CD4-positive, alpha-beta T cell (primary cell): ENCODE measurements at regions not wholly inside any gene's neighbourhood (a gene's known extent, or its start where the extent isn't known, plus 50 kb on each side); places are given as distances from the start of the nearest gene placed in this dataset.

Experiments
- ATAC-seq: fragments of 200-7000 bp; cut with Tn5 transposase; one replicate; pipeline ENCODE4 v1.10.0; 2022; ENCODE audit warnings: mild to moderate bottlenecking; ENCODE audit not compliant: poor library complexity
- CTCF ChIA-PET: fragments of 350-600 bp; sonication (Branson Sonifier 250); formaldehyde crosslinking; loops from one replicate; lab custom pipeline; 2021; ENCODE audit warnings: antibody characterized with exemption, inconsistent platforms; lab: Charles Lee
- POLR2A ChIA-PET: fragments of 350-600 bp; sonication (Branson Sonifier 250); formaldehyde crosslinking; loops from one replicate; lab custom pipeline; 2021; ENCODE audit warnings: antibody characterized with exemption, inconsistent platforms; lab: Charles Lee
- DNase-seq, 14 experiments: peaks; one replicate each; pipeline ENCODE4 v3.0.0-alpha.2; 2013 to 2020; ENCODE audit warnings: mixed read lengths in 2 of 14
- H3K27ac ChIP-seq, 2 donors: one replicate each; pipeline versions ENCODE4 v1.5.1 to v1.7.0; 2013; ENCODE audit warnings: low read length in 2 of 2, low read depth in 1 of 2, mild to moderate bottlenecking in 1 of 2
- H3K27me3 ChIP-seq, 2 experiments: 1 replicate in 1 of 2; 2 replicates in 1 of 2; pipeline versions ENCODE4 v1.6.1 to v1.7.0; 2013; ENCODE audit warnings: low read length in 2 of 2, control low read depth in 1 of 2, mild to moderate bottlenecking in 1 of 2, moderate library complexity in 1 of 2; ENCODE audit not compliant: insufficient read depth in 2 of 2, control insufficient read depth in 1 of 2
- H3K36me3 ChIP-seq: one replicate; pipeline ENCODE4 v1.6.1; 2013; ENCODE audit warnings: low read length, control low read depth; ENCODE audit not compliant: insufficient read depth
- H3K4me1 ChIP-seq: one replicate; pipeline ENCODE4 v1.6.1; 2013; ENCODE audit warnings: low read length, control low read depth; ENCODE audit not compliant: insufficient read depth
- H3K4me3 ChIP-seq: one replicate; pipeline ENCODE4 v1.5.1; 2013; ENCODE audit warnings: mild to moderate bottlenecking, low read length, moderate library complexity
- H3K9me3 ChIP-seq, 2 experiments: 1 replicate in 1 of 2; 2 replicates in 1 of 2; pipeline versions ENCODE4 v1.6.1 to v1.7.0; 2013; ENCODE audit warnings: low read length in 2 of 2, mild to moderate bottlenecking in 2 of 2, control low read depth in 1 of 2, moderate library complexity in 1 of 2; ENCODE audit not compliant: control insufficient read depth in 1 of 2, insufficient read depth in 1 of 2
- H3K27ac Mint-ChIP-seq: one replicate; pipeline ENCODE4 v1.8.0; 2020; ENCODE audit warnings: mixed read lengths
- H3K27me3 Mint-ChIP-seq: one replicate; pipeline ENCODE4 v1.8.0; 2021; ENCODE audit warnings: mixed read lengths
- H3K36me3 Mint-ChIP-seq: one replicate; pipeline ENCODE4 v1.8.0; 2021; ENCODE audit warnings: low read depth, mixed read lengths
- H3K4me1 Mint-ChIP-seq: one replicate; pipeline ENCODE4 v1.8.0; 2021; ENCODE audit warnings: low read depth, mixed read lengths
- H3K4me3 Mint-ChIP-seq: one replicate; pipeline ENCODE4 v1.8.0; 2020; ENCODE audit warnings: mild to moderate bottlenecking, mixed read lengths
- H3K9me3 Mint-ChIP-seq: one replicate; pipeline ENCODE4 v1.8.0; 2020; ENCODE audit warnings: mixed read lengths
- CTCF ChIP-seq: fragments of 200-600 bp; IDR thresholded peaks from one replicate; pipeline ENCODE4 v1.8.0; 2022; ENCODE audit warnings: antibody characterized with exemption, mild to moderate bottlenecking
- intact Hi-C, 2 experiments: fragments of 100-400 bp; cut with DNase I in 1 of 2; cut with micrococcal nuclease in 1 of 2; formaldehyde crosslinking; loops; one replicate each; pipeline versions ENCODE4 v1.15.1 to v1.9.0; 2023 to 2025; cut with DNase I, micrococcal nuclease

- Mint-ChIP-seq H3K4me1 (no peaks in the 10 kb centered on the region), H3K4me3 (no peak overlapping the region), H3K27ac (no peak overlapping the region), H3K27me3 (no peaks in the 10 kb centered on the region), H3K36me3 (no peaks in the 10 kb centered on the region), H3K9me3 (peaks cover 9% of the 10 kb centered on the region)
- ChIA-PET CTCF (no interaction called here), POLR2A (no interaction called here)
- no peak for ATAC-seq
- H3K4me3 ChIP-seq, result no peak overlapping the region
- DNase-seq, result peak in 1 of 14 experiments; percentile 4
- H3K4me1 ChIP-seq, result no peaks in the 10 kb centered on the region
- no peaks in the 10 kb centered on the region for H3K27me3 ChIP-seq
- intact Hi-C loops, result no loop called here
- no peaks in the 10 kb centered on the region for H3K36me3 ChIP-seq
- peaks cover 11 to 14% of the 10 kb centered on the region in 2 experiments for H3K9me3 ChIP-seq
- TF ChIP-seq CTCF, result no peak
- H3K27ac ChIP-seq, result no peak overlapping the region
These were observed 563.0 kb downstream of the SI start for GRCh38 chr3:164515256-164515655.

- no peaks in the 10 kb centered on the region for H3K27me3 ChIP-seq
- CTCF ChIA-PET, result no interaction called here
- H3K4me3 ChIP-seq, result no peak overlapping the region
- no peak overlapping the region for H3K27ac Mint-ChIP-seq
- POLR2A ChIA-PET, result no interaction called here
- no peaks in the 10 kb centered on the region for H3K4me1 ChIP-seq
- no peaks in the 10 kb centered on the region for H3K27me3 Mint-ChIP-seq
- no peaks in the 10 kb centered on the region for H3K36me3 Mint-ChIP-seq
- intact Hi-C loops, result no loop called here
- H3K36me3 ChIP-seq, result no peaks in the 10 kb centered on the region
- H3K4me1 Mint-ChIP-seq, result no peaks in the 10 kb centered on the region
- no peak overlapping the region for H3K4me3 Mint-ChIP-seq
- H3K9me3 ChIP-seq, result peaks cover 5 to 14% of the 10 kb centered on the region in 2 experiments
- DNase-seq (no peak), ATAC-seq (no peak)
- TF ChIP-seq CTCF, result no peak
- peaks cover 9% of the 10 kb centered on the region for H3K9me3 Mint-ChIP-seq
- no peak overlapping the region for H3K27ac ChIP-seq
These were observed 563.7 kb downstream of the SI start for GRCh38 chr3:164514576-164514975.

- intact Hi-C loops, result no loop called here
- no peaks in the 10 kb centered on the region for H3K36me3 Mint-ChIP-seq
- Histone ChIP-seq H3K27me3 (no peaks in the 10 kb centered on the region), H3K4me1 (no peaks in the 10 kb centered on the region), H3K27ac (no peak overlapping the region), H3K4me3 (no peak overlapping the region), H3K36me3 (no peaks in the 10 kb centered on the region), H3K9me3 (no peaks in the 10 kb centered on the region)
- DNase-seq (no peak), ATAC-seq (no peak)
- CTCF ChIA-PET, result no interaction called here
- POLR2A ChIA-PET, result no interaction called here
- H3K4me1 Mint-ChIP-seq, result no peaks in the 10 kb centered on the region
- no peaks in the 10 kb centered on the region for H3K27me3 Mint-ChIP-seq
- no peak overlapping the region for H3K27ac Mint-ChIP-seq
- TF ChIP-seq CTCF, result no peak
- peaks cover 12% of the 10 kb centered on the region for H3K9me3 Mint-ChIP-seq
- H3K4me3 Mint-ChIP-seq, result no peak overlapping the region
These were observed 570.4 kb downstream of the SI start for GRCh38 chr3:164507886-164508285.
